ENCODE measurements at regions not wholly inside any gene's neighbourhood (a gene's known extent, or its start where the extent isn't known, plus 50 kb on each side); places are given as distances from the start of the nearest gene placed in this dataset.

- in situ Hi-C loops (cut with HindIII; ENCODE audit: low pct_unique_long_range_greater_than_20kb, low sequenced_read_pairs): no loop called here
- DNase-seq (ENCODE audit: low read depth, low spot score): no peak
Measured at GRCh38 chr18:73739098-73739497, 408.5 kb downstream of the FBXO15 start.

GRCh38 chr18:73737990-73738389 is 409.6 kb downstream of the FBXO15 start:
- no peak for DNase-seq (ENCODE audit: low read depth, low spot score)
- in situ Hi-C loops (cut with HindIII; ENCODE audit: low pct_unique_long_range_greater_than_20kb, low sequenced_read_pairs): no loop called here

- in situ Hi-C loops (cut with HindIII; ENCODE audit: low pct_unique_long_range_greater_than_20kb, low sequenced_read_pairs): no loop called here
- no peak for DNase-seq (ENCODE audit: low read depth, low spot score)
Measured at GRCh38 chr18:73735836-73736235, 411.8 kb downstream of the FBXO15 start.

GRCh38 chr18:73733806-73734314 is 413.8 kb downstream of the FBXO15 start:
- DNase-seq (ENCODE audit: low read depth, low spot score): no peak

GRCh38 chr18:73733376-73733775 is 414.3 kb downstream of the FBXO15 start:
- no peak for DNase-seq (ENCODE audit: low read depth, low spot score)

More at GRCh38 chr18:73733806-73734314, 413.8 kb downstream of the FBXO15 start:
- in situ Hi-C loops (cut with HindIII; ENCODE audit: low pct_unique_long_range_greater_than_20kb, low sequenced_read_pairs): no loop called here

GRCh38 chr18:73728657-73729056 is 419.0 kb downstream of the FBXO15 start:
- in situ Hi-C loops (cut with HindIII; ENCODE audit: low pct_unique_long_range_greater_than_20kb, low sequenced_read_pairs): no loop called here
- no peak for DNase-seq (ENCODE audit: low read depth, low spot score)

More at GRCh38 chr18:73733376-73733775, 414.3 kb downstream of the FBXO15 start:
- in situ Hi-C loops (cut with HindIII; ENCODE audit: low pct_unique_long_range_greater_than_20kb, low sequenced_read_pairs): no loop called here

- in situ Hi-C loops (cut with HindIII; ENCODE audit: low pct_unique_long_range_greater_than_20kb, low sequenced_read_pairs): no loop called here
- no peak for DNase-seq (ENCODE audit: low read depth, low spot score)
Measured at GRCh38 chr18:73724958-73725357, 422.7 kb downstream of the FBXO15 start.

GRCh38 chr18:73719611-73720010 is 428.0 kb downstream of the FBXO15 start:
- DNase-seq (ENCODE audit: low read depth, low spot score): no peak
- in situ Hi-C loops (cut with HindIII; ENCODE audit: low pct_unique_long_range_greater_than_20kb, low sequenced_read_pairs): loop anchor here (10.0 kb wide), 1 partner anchor 125 kb away; no protein-coding TSS in a partner anchor

- in situ Hi-C loops (cut with HindIII; ENCODE audit: low pct_unique_long_range_greater_than_20kb, low sequenced_read_pairs): loop anchor here (10.0 kb wide), 1 partner anchor 127 kb away; no protein-coding TSS in a partner anchor
- no peak for DNase-seq (ENCODE audit: low read depth, low spot score)
Measured at GRCh38 chr18:73717570-73717969, 430.1 kb downstream of the FBXO15 start.

- DNase-seq (ENCODE audit: low read depth, low spot score): no peak
- in situ Hi-C loops (cut with HindIII; ENCODE audit: low pct_unique_long_range_greater_than_20kb, low sequenced_read_pairs): loop anchor here (10.0 kb wide), 1 partner anchor 130 kb away; no protein-coding TSS in a partner anchor
Measured at GRCh38 chr18:73715210-73715670, 432.4 kb downstream of the FBXO15 start.

GRCh38 chr18:73714466-73714865 is 433.2 kb downstream of the FBXO15 start:
- no peak for DNase-seq (ENCODE audit: low read depth, low spot score)
- in situ Hi-C loops (cut with HindIII; ENCODE audit: low pct_unique_long_range_greater_than_20kb, low sequenced_read_pairs): loop anchor here (10.0 kb wide), 1 partner anchor 130 kb away; no protein-coding TSS in a partner anchor

GRCh38 chr18:73711256-73711655 is 436.4 kb downstream of the FBXO15 start:
- no peak for DNase-seq (ENCODE audit: low read depth, low spot score)
- in situ Hi-C loops (cut with HindIII; ENCODE audit: low pct_unique_long_range_greater_than_20kb, low sequenced_read_pairs): loop anchor here (10.0 kb wide), 1 partner anchor 134 kb away; no protein-coding TSS in a partner anchor

- in situ Hi-C loops (cut with HindIII; ENCODE audit: low pct_unique_long_range_greater_than_20kb, low sequenced_read_pairs): no loop called here
- DNase-seq (ENCODE audit: low read depth, low spot score): no peak
Measured at GRCh38 chr18:73708591-73708990, 439.0 kb downstream of the FBXO15 start.

- in situ Hi-C loops (cut with HindIII; ENCODE audit: low pct_unique_long_range_greater_than_20kb, low sequenced_read_pairs): no loop called here
- DNase-seq (ENCODE audit: low read depth, low spot score): no peak
Measured at GRCh38 chr18:73707035-73707434, 440.6 kb downstream of the FBXO15 start.

GRCh38 chr18:73697353-73697752 is 450.3 kb downstream of the FBXO15 start:
- DNase-seq (ENCODE audit: low read depth, low spot score): no peak
- in situ Hi-C loops (cut with HindIII; ENCODE audit: low pct_unique_long_range_greater_than_20kb, low sequenced_read_pairs): no loop called here

- DNase-seq (ENCODE audit: low read depth, low spot score): no peak
- in situ Hi-C loops (cut with HindIII; ENCODE audit: low pct_unique_long_range_greater_than_20kb, low sequenced_read_pairs): no loop called here
Measured at GRCh38 chr18:73696698-73697097, 450.9 kb downstream of the FBXO15 start.

GRCh38 chr18:73696171-73696570 is 451.5 kb downstream of the FBXO15 start:
- no peak for DNase-seq (ENCODE audit: low read depth, low spot score)
- in situ Hi-C loops (cut with HindIII; ENCODE audit: low pct_unique_long_range_greater_than_20kb, low sequenced_read_pairs): no loop called here

GRCh38 chr18:73693091-73693490 is 454.5 kb downstream of the FBXO15 start:
- DNase-seq (ENCODE audit: low read depth, low spot score): no peak

GRCh38 chr18:73691624-73692023 is 456.0 kb downstream of the FBXO15 start:
- in situ Hi-C loops (cut with HindIII; ENCODE audit: low pct_unique_long_range_greater_than_20kb, low sequenced_read_pairs): no loop called here
- no peak for DNase-seq (ENCODE audit: low read depth, low spot score)

More at GRCh38 chr18:73693091-73693490, 454.5 kb downstream of the FBXO15 start:
- in situ Hi-C loops (cut with HindIII; ENCODE audit: low pct_unique_long_range_greater_than_20kb, low sequenced_read_pairs): no loop called here
